Naive B cell (primary cell): ENCODE measurements at regions not wholly inside any gene's neighbourhood (a gene's known extent, or its start where the extent isn't known, plus 50 kb on each side); places are given as distances from the start of the nearest gene placed in this dataset.
A peak's percentile ranks its signal among the peaks of the same experiment; 100 is the strongest.

Experiments
- ATAC-seq, 2 donors: fragments of 150-1000 bp; cut with Tn5 transposase; 2 replicates each; pipeline ENCODE4 v1.10.0; 2021; ENCODE audit warnings: low read depth in 2 of 2, mild to moderate bottlenecking in 2 of 2, moderate library complexity in 2 of 2
- DNase-seq: peaks from one replicate; pipeline ENCODE4 v3.0.0; 2022
- H3K27ac Mint-ChIP-seq, 6 donors: one replicate each; pipeline ENCODE4 v1.8.0; 2020 to 2022; ENCODE audit warnings: mild to moderate bottlenecking in 6 of 6, mixed read lengths in 6 of 6, moderate library complexity in 5 of 6, inconsistent platforms in 2 of 6
- H3K27me3 Mint-ChIP-seq, 3 donors: one replicate each; pipeline ENCODE4 v1.8.0; 2021 to 2022; ENCODE audit warnings: mixed read lengths in 3 of 3, mild to moderate bottlenecking in 1 of 3
- H3K36me3 Mint-ChIP-seq, 2 donors: one replicate each; pipeline ENCODE4 v1.8.0; 2020 to 2022; ENCODE audit warnings: mixed read lengths in 2 of 2, inconsistent platforms in 1 of 2, mild to moderate bottlenecking in 1 of 2
- H3K4me1 Mint-ChIP-seq, 3 donors: one replicate each; pipeline ENCODE4 v1.8.0; 2020 to 2022; ENCODE audit warnings: mixed read lengths in 3 of 3, inconsistent platforms in 1 of 3, mild to moderate bottlenecking in 1 of 3, moderate library complexity in 1 of 3
- H3K4me3 Mint-ChIP-seq, 8 donors: one replicate each; pipeline ENCODE4 v1.8.0; 2020 to 2022; ENCODE audit warnings: mild to moderate bottlenecking in 8 of 8, mixed read lengths in 8 of 8, moderate library complexity in 8 of 8, inconsistent platforms in 2 of 8
- H3K9me3 Mint-ChIP-seq, 7 donors: one replicate each; pipeline ENCODE4 v1.8.0; 2020 to 2022; ENCODE audit warnings: mixed read lengths in 7 of 7, mild to moderate bottlenecking in 5 of 7, inconsistent platforms in 2 of 7, moderate library complexity in 1 of 7

DNA sequence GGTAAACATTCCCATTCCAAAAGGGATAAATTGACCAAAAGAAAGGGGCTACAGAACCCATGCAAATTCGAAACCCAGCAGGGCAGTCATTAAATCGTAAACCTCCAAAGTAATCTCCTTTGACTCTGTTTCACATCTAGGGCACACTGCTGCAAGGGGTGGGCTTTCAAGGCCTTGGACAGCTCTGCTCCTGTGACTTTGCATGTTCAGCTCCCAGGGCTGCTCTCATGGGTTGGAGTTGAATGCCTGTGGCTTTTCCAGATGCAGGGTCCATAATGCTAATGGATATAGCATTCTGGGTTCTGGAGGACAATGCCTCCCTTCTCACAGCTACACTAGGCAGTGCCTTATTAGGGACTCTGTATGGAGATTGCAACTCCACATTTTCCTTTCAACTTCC lies 211.9 kb upstream of the MANEA start:
- no peak for ATAC-seq
- H3K9me3 Mint-ChIP-seq, result no peaks in the 10 kb centered on the region
- no peak for DNase-seq
- no peaks in the 10 kb centered on the region for H3K4me1 Mint-ChIP-seq
- no peak overlapping the region for H3K27ac Mint-ChIP-seq
- no peak overlapping the region for H3K4me3 Mint-ChIP-seq
- no peaks in the 10 kb centered on the region for H3K27me3 Mint-ChIP-seq
- no peaks in the 10 kb centered on the region for H3K36me3 Mint-ChIP-seq

DNA sequence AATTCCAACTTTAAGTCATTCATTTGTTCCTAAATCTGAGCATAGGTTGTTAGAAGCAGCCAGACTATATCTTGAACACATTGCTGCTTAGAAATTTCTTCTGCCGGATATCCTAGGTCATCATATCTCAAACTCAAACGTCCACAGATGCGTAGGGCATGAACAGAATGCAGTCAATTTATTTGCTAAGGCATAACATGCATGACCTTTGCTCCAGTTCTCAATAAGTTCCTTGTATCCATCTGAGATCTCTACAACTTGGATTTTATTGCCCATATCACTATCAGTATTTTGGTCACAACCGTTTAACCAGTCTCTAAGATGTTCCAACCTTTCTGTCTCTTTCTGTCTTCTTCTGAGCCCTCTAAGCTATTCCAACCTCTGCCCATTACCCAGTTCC lies 210.9 kb upstream of the MANEA start:
- H3K27ac Mint-ChIP-seq, result no peak overlapping the region
- H3K9me3 Mint-ChIP-seq, result no peaks in the 10 kb centered on the region
- H3K4me3 Mint-ChIP-seq, result no peak overlapping the region
- DNase-seq (no peak), ATAC-seq (no peak)
- no peaks in the 10 kb centered on the region for H3K27me3 Mint-ChIP-seq
- H3K4me1 Mint-ChIP-seq, result no peaks in the 10 kb centered on the region
- H3K36me3 Mint-ChIP-seq, result no peaks in the 10 kb centered on the region

- Mint-ChIP-seq H3K4me1 (no peaks in the 10 kb centered on the region), H3K4me3 (no peak overlapping the region)
- ATAC-seq, result no peak
These were observed 193.5 kb upstream of the MANEA start for GRCh38 chr6:95383878-95384277.

GRCh38 chr6:95384988-95385387 lies 192.3 kb upstream of the MANEA start:
- Mint-ChIP-seq H3K4me1 (no peaks in the 10 kb centered on the region), H3K27me3 (no peaks in the 10 kb centered on the region), H3K27ac (no peak overlapping the region), H3K36me3 (no peaks in the 10 kb centered on the region), H3K4me3 (no peak overlapping the region), H3K9me3 (peaks cover 2 to 11% (median 4%) of the 10 kb centered on the region in 7 donors)
- ATAC-seq, result no peak
- DNase-seq, result no peak

More at GRCh38 chr6:95383878-95384277, 193.5 kb upstream of the MANEA start:
- Mint-ChIP-seq H3K36me3 (no peaks in the 10 kb centered on the region), H3K9me3 (peaks cover 5 to 17% (median 7%) of the 10 kb centered on the region in 7 donors), H3K27me3 (no peaks in the 10 kb centered on the region), H3K27ac (no peak overlapping the region)
- no peak for DNase-seq

- Mint-ChIP-seq H3K27me3 (no peaks in the 10 kb centered on the region), H3K27ac (no peak overlapping the region), H3K4me1 (no peaks in the 10 kb centered on the region), H3K36me3 (no peaks in the 10 kb centered on the region), H3K4me3 (no peak overlapping the region), H3K9me3 (peaks cover 0 to 5% (median 2%) of the 10 kb centered on the region in 7 donors)
- ATAC-seq, result no peak
- no peak for DNase-seq
These were observed 189.5 kb upstream of the MANEA start for GRCh38 chr6:95387845-95388244.

DNA sequence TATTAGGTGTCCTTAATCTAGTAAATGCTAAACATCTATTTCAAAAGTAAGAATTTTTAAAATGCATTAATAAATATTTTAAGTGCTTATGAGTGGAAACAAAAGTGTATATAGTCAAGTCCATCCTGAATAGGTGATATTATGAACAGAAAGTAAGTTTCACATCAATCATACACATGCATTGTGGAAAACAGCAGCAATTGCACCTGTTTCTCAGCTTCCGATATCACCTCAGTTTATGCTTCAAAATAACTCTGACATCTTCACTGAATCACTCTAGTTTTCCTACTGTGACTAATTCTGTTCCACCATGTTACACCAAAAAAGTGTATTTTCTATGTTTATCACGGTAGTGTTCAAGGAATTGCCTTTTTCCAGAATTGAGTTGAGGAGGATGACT lies 172.6 kb upstream of the MANEA start:
- Mint-ChIP-seq H3K4me1 (no peaks in the 10 kb centered on the region), H3K27ac (no peak overlapping the region), H3K27me3 (no peaks in the 10 kb centered on the region), H3K36me3 (no peaks in the 10 kb centered on the region), H3K9me3 (peaks cover 0 to under 1% (median 0%) of the 10 kb centered on the region in 7 donors), H3K4me3 (no peak overlapping the region)
- ATAC-seq (no peak), DNase-seq (no peak)

DNA sequence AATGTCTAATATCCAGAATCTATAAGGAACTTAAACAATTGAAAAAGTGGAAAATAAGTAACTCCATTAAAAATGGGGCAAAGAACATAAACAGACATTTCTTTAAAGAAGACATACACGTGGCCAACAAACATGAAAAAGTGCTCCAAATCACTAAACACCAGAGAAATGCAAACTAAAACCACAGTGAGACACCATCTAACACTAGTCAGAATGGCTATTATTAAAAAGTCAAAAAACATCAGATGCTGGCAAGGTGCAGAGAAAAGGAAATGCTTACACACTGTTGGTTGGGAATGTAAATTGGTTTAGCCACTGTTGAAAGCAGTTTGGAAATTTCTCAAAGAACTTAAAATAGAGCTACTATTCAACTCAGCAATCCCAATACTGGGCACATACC lies 169.2 kb upstream of the MANEA start:
- DNase-seq, result no peak
- H3K4me1 Mint-ChIP-seq, result no peaks in the 10 kb centered on the region
- no peaks in the 10 kb centered on the region for H3K36me3 Mint-ChIP-seq
- H3K27ac Mint-ChIP-seq, result no peak overlapping the region
- ATAC-seq, result no peak
- H3K4me3 Mint-ChIP-seq, result no peak overlapping the region
- H3K9me3 Mint-ChIP-seq, result peaks cover 0 to 9% (median 0%) of the 10 kb centered on the region in 7 donors
- H3K27me3 Mint-ChIP-seq, result no peaks in the 10 kb centered on the region

DNA sequence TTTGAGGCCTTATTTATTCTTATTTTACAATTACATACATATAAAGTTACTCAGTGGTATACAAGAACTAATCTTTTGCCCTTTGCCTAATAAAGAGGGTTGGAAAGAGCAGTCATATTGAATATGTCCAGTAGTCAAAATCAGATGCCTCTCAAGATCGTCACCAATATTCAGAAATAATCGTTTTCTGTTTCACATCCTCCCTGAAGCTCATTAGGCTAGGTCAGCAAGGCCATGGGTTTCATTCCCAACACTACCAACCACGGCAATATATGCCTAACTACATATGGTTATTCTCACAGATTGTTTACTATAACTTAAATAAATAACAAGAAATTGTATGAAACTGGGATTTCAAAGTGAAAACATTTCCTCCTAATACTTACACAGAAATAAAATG lies 167.2 kb upstream of the MANEA start:
- no peaks in the 10 kb centered on the region for H3K4me1 Mint-ChIP-seq
- no peak overlapping the region for H3K4me3 Mint-ChIP-seq
- ATAC-seq (no peak), DNase-seq (no peak)
- no peaks in the 10 kb centered on the region for H3K36me3 Mint-ChIP-seq
- peaks cover 0 to 9% (median 0%) of the 10 kb centered on the region in 7 donors for H3K9me3 Mint-ChIP-seq
- H3K27ac Mint-ChIP-seq, result no peak overlapping the region
- H3K27me3 Mint-ChIP-seq, result no peaks in the 10 kb centered on the region

- no peaks in the 10 kb centered on the region for H3K36me3 Mint-ChIP-seq
- DNase-seq (no peak), ATAC-seq (no peak)
- H3K4me1 Mint-ChIP-seq, result no peaks in the 10 kb centered on the region
- no peaks in the 10 kb centered on the region for H3K27me3 Mint-ChIP-seq
- no peak overlapping the region for H3K27ac Mint-ChIP-seq
- H3K4me3 Mint-ChIP-seq, result no peak overlapping the region
- peaks cover 0 to 9% (median 0%) of the 10 kb centered on the region in 7 donors for H3K9me3 Mint-ChIP-seq
These were observed 163.5 kb upstream of the MANEA start for GRCh38 chr6:95413789-95414188.

- Mint-ChIP-seq H3K9me3 (peaks cover 6 to 28% (median 14%) of the 10 kb centered on the region in 7 donors), H3K4me1 (no peaks in the 10 kb centered on the region), H3K36me3 (peaks cover 0 to 5% of the 10 kb centered on the region in 2 donors), H3K27ac (no peak overlapping the region), H3K27me3 (no peaks in the 10 kb centered on the region), H3K4me3 (no peak overlapping the region)
- DNase-seq, result no peak
- no peak for ATAC-seq
These were observed 159.5 kb upstream of the MANEA start for GRCh38 chr6:95417856-95418255.

DNA sequence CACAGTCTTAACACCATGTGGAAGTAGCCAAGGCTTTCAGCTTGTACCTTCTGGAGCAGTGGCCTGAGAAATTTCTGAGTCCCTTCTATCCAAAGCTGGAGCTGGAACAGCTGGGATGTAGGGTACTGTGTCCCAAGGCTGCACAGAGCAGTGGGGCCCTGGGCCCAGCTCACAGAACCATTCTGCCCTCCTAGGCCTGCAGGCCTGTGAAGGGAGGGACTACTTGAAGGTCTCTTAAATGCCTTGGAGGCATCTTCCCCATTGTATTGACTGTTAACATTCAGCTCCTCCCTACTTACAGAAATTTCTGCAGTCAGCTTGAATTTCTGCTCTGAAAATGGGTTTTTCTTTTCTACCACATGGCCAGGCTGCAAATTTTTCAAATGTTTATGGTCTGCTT lies 156.5 kb upstream of the MANEA start:
- peaks cover 0 to 5% of the 10 kb centered on the region in 2 donors for H3K36me3 Mint-ChIP-seq
- H3K4me3 Mint-ChIP-seq, result no peak overlapping the region
- H3K4me1 Mint-ChIP-seq, result no peaks in the 10 kb centered on the region
- ATAC-seq, result no peak
- no peak overlapping the region for H3K27ac Mint-ChIP-seq
- DNase-seq, result no peak
- H3K27me3 Mint-ChIP-seq, result no peaks in the 10 kb centered on the region
- peaks cover 6 to 28% (median 16%) of the 10 kb centered on the region in 7 donors for H3K9me3 Mint-ChIP-seq

DNA sequence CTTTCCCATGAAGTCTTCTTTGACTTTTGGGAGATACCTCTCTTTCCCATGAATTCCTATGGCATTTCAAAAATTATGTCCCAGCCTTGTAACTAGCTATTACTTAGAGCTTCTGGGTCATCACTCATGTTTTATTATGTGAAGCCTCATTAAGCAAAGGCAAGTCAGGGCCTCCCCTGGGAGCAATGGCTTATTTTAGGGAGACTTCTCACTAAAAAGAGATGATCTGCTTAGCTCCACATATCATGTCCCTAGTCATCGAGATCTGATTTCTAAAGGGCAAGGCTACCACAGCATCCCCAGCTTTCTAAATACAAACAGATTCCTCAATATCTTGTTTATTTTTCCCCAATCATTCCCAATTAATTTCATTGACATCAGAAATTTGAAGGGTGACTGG lies 154.0 kb upstream of the MANEA start:
- Mint-ChIP-seq H3K36me3 (peaks cover 0 to 5% of the 10 kb centered on the region in 2 donors), H3K27ac (no peak overlapping the region), H3K27me3 (no peaks in the 10 kb centered on the region), H3K4me1 (no peaks in the 10 kb centered on the region), H3K4me3 (no peak overlapping the region), H3K9me3 (peaks cover 6 to 28% (median 16%) of the 10 kb centered on the region in 7 donors)
- no peak for DNase-seq
- no peak for ATAC-seq

DNA sequence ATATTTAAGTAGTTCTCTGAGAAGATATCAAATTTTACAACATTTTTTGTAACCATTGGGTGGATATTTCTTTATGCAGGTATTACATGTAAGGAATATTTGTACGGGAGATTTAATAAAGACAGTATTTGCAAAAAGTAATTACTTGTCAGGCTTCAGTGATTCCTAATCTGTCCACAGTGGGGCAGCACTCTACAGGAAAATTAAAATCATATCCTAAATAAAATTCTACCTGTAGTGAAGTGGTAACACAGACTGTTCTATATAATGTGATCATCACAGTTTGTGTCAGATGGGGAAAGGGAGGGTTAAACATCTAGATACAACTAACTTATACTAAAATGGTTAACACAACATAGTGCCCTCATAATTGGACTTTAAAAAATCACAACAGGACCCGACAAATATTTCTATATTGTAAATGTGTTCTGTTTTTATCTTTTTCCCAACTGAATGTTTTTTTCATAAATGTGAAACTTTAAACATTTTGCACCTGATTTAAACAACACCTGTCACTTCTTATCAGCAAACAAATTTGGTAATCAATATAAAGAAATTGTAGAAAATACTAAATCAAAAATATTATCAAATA lies 145.6 kb upstream of the MANEA start:
- no peak overlapping the region for H3K4me3 Mint-ChIP-seq
- H3K9me3 Mint-ChIP-seq, result no peaks in the 10 kb centered on the region
- no peak overlapping the region for H3K27ac Mint-ChIP-seq
- no peaks in the 10 kb centered on the region for H3K27me3 Mint-ChIP-seq
- H3K4me1 Mint-ChIP-seq, result no peaks in the 10 kb centered on the region
- H3K36me3 Mint-ChIP-seq, result no peaks in the 10 kb centered on the region
- no peak for ATAC-seq
- peak; percentile 3 for DNase-seq

DNA sequence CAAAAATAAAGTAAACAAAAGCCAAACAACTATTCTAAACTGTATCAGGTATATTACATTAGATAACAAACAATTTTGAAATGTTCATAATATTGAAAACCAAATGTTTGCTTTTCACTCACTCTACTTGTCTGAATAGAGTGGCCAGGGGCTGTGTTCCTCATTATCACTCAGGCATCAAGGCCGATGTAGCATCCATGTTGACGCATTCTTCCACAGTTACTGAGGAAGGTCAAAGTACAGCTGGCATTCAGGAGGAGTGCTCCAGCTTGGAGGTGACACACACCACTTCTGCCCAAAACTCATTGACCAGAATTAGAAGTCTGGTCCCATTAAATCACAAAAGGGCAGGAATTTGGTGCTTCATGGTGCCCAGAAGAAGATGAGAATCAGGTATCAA lies 137.6 kb upstream of the MANEA start:
- Mint-ChIP-seq H3K9me3 (no peaks in the 10 kb centered on the region), H3K4me3 (no peak overlapping the region), H3K27me3 (no peaks in the 10 kb centered on the region), H3K4me1 (no peaks in the 10 kb centered on the region), H3K27ac (no peak overlapping the region), H3K36me3 (no peaks in the 10 kb centered on the region)
- DNase-seq, result no peak
- no peak for ATAC-seq

DNA sequence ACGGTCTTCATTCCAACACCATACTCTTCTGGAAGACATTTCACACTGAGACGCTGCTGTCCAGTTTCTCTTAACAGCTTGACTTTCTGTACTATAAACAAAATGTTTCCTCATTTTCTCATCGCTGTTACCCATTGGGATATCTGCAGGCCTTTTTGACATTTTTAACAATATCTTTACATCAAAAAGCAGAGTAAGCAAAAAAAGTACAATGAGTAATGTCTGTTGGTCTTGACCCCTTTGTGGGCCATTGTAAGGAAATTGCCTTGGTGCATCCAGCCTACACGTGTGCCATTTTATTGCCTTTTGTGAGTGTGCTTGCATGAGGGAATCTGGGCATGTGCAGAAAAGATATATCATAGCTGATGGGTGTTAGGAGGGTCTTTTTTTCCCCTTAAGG lies 129.1 kb upstream of the MANEA start:
- no peak for ATAC-seq
- no peak overlapping the region for H3K4me3 Mint-ChIP-seq
- no peaks in the 10 kb centered on the region for H3K4me1 Mint-ChIP-seq

More for the DNA sequence above, 129.1 kb upstream of the MANEA start:
- peaks cover 0 to 16% (median 4%) of the 10 kb centered on the region in 7 donors for H3K9me3 Mint-ChIP-seq
- H3K36me3 Mint-ChIP-seq, result no peaks in the 10 kb centered on the region
- H3K27me3 Mint-ChIP-seq, result no peaks in the 10 kb centered on the region
- H3K27ac Mint-ChIP-seq, result no peak overlapping the region
- no peak for DNase-seq
